Fibroblast of skin of scalp (primary cell): ENCODE measurements at regions not wholly inside any gene's neighbourhood (a gene's known extent, or its start where the extent isn't known, plus 50 kb on each side); places are given as distances from the start of the nearest gene placed in this dataset.

Experiments
- DNase-seq: peaks from one replicate; pipeline ENCODE4 v3.0.0-alpha.2; 2013

DNA sequence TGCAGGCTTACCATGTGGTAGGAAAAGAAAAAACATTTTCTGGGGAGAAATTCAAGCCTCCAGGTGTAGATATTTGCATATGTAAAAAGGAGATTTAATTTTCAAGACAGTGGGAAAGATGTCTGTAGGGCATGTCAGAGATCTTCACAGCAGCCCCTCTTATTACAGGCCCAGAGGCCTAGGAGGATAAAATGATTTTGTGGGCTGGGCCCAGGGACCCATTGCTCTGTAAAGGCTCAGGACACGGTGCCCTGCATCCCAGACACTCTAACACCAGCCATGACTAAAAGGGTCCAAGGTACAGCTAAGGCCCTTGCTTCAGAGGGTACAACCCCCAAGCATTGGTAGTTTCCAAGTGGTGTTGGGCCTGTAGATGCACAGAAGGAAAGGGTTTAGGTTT is 680.1 kb downstream of the IGSF11 start:
- no peak for DNase-seq

DNA sequence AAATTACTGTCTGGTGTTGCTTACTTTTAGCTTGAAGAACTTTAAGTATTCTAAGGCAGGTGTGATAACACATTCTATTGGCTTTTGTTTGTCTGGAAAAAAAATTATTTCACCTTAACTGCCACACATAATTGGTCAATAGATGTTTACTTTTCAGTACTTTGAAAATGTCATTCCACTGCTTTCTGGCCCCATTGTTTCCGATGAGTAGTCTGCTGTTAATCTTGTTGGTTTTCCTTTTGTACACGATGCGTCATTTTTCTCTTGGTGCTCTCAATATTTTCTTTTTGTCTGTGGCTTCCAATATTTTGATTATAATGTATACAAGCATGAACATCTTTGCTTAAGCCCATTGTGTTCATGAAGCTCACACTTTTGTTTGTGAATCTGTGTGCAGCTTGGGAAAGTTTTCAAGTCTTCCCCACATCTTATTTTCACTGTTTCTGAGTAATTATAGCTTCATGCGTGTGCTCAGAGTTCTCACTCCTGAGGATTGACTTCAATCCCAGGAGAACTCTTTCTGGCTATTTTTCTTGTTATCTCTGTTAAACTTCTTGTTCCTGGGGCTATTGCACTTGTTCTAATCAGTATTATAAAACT is 664.7 kb downstream of the IGSF11 start:
- DNase-seq = no peak

DNA sequence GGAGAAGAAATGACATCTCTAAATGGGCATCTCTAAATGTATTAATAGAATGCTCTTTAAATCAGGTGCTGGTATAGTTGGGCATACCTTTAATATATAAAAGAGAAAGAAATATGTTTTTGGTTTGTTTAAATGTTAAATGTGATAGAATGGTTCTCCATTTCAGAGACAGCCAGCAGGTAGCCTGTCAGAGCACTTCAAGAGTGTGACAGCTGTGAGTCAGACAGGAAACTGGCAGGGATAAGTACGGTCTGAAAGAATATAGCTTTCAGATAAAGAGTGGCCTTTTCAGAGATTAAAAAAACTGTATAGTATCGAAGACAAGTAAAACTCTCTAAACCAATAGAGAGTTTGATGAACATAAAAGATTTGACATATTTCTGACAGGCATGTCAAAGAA is 654.1 kb downstream of the IGSF11 start:
- DNase-seq = no peak

DNA sequence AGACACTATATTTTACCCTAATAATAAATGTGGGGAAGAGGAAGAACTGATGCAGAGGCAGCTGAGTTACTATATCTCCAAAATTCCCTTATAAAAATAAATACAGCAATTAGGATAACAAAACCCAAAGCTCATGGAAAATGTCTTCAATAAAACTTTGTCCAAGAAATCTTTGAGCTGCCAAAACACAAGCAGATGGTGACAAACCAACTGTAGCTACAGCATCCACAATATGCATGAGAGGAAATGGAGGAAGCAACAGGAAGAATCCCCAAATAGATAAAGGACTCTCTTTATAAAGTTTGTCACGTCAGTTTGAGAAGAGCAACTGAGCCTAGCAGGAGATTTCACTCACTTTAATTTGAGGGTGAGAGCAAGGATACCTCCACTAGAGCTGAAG is 638.2 kb downstream of the IGSF11 start:
- DNase-seq = no peak

DNA sequence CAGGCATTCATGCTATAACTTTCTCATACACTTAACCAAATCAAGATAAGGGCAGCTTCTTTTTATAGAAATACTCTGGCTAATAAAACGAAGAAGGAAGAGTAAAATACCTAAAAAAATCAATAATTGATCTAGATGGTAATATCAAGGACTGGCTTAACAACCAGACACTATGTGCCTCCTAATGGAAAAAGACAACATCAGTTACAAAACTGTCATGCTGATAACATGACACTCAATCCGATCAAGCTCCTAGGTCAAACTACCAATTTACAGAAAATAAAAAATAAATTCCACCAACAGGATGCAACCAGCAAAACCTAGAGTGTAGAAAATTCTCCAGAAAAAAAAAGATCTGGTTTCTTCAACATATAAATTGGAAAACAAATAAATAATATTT is 634.6 kb downstream of the IGSF11 start:
- DNase-seq = no peak

DNA sequence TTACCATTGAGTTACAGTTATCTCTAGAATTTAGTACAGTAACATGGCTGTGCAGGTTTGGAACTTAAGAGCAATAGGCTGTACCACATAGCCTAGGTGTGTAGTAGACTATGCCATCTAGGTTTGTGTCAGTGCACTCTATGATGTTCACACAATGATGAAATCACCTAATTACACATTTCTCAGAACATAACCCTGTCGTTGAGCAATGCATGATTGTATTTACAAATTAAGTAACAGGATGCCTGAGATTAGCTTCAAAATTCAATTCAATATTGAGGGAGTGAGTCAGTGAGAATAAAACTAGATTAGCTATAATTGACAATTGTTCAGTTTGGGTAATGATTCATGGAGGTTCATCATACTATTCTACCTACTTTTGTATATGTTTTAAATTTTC is 633.8 kb downstream of the IGSF11 start:
- DNase-seq = no peak

DNA sequence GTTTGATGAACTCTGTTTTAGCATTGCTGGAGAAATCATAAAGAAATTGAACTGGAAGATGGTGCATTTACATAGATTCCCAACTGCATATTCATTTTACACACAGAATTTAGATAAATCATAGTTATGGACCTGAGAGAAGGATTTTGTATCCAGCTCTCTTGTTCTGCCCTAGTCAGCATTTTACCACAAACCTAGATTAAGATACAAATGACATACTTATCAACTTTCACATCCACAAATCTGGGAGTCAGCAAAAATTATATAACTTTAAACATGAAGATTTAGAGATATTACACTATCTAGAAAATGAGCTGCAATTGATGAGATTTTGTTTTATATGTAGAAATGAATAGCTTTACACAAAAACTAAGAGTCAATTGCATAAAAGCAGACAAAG is 632.8 kb downstream of the IGSF11 start:
- no peak for DNase-seq

DNA sequence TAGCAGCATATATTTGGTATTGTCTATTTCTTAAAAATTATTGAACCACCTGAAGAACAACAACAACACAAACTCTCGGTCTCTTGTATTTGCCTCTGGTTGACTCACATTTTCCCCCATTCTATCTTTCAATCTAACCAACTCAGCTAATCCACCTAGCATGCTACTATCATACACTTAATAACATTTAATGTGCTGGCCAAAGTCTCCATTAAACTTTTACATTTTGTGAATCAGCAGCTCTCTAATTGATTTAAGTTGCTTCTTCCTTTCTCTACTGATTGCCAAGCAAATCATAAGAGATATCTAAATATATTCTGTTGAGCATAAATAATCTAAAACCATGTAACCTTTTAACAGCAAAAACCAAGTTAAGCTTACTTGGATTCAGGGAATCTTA is 631.7 kb downstream of the IGSF11 start:
- DNase-seq = no peak

DNA sequence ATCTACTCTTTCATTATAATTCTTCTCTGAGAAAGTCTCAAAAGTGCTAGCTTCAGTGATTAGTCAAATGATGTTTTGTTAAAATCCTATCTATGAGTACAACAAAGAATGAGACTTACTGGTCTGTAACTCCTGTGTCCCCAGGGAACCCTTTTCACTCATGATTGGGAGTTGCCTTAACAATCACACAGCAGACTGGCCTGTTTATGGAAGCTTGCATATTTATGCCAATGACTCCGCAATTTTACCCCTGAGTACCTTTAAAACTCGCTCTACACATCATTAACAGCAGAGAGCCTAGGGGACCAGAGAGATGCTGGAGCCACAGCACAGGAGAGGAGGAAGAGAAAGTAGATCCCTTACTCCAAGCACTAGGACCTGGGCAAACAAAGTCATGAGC is 628.1 kb downstream of the IGSF11 start:
- DNase-seq = no peak

DNA sequence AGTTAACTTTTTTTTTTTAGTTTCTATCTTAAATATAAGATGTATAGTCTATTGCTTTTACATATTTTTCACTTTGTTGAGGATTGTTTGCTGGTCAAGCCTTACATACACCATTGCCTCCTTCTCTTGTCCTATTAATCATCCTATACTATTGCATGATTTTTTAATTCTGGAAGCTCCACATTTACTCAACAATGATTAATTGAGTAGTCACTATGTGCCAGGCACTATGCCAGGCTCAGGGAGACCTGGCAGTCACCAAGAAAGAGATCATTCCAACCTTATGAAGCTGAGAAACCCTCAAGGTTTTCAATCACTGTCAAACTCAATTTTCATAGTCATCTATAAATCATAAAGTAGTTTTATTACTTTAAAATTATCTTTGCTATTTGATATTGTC is 626.2 kb downstream of the IGSF11 start:
- DNase-seq = no peak

DNA sequence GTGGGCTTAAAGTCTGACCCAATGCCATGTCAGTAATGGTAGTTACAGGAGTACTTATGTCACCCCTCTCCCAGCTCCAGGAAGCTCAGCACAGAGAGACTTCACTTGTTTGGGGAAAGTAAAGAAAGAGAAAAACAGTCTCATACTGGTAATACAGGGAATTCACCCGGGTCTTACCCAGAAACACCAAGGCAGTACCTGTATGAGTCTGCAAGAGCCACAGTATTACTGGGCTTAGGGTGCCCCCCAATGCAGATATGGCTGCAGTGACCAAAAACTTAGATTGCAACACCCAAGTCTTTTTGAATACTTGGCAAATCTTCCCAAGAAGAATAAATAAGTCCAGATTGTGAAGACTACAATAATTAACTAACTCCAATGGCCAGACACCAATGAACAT is 622.1 kb downstream of the IGSF11 start:
- no peak for DNase-seq

DNA sequence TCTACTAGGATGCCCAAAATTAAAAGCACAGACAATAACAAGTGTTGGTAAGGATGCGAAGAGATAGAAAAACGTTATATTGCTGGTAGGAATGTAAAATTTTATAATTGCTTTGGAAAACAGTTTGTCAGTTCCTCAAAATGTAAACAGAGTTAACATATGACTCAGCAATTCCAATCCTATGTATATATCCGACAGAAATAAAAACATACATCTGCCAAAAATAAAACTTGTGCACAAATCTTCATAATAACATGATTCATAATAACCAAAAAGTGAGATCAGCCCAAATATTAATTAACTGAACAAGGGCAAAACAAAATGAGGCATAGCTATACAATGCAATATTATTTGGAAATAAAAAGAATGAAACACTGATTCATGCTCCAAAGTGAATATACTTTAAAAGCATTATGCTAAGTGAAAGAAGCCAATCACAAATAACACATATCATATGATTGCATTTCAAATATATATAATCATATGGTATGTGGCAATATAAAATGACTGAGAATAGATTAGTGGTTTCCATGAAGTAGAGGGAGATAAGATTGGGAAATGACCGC is 609.3 kb downstream of the IGSF11 start:
- no peak for DNase-seq

DNA sequence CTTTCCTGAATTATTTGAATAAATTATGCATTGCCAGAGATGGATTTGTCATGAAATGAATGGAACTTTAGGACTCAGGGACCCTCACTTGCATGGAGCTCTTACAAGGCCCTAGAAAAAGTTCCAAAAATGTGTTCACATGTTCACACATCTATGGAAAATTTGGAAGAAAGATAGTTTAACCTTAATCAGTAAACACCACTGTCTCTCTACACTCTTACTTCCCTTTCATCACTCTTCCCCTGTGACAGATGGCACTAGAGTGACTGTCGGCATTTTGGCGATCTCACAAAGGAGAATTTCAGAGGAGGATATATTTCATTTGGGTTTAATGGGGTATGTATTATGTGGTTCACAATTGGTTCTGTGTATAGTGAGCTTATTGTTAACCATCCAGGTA is 600.8 kb downstream of the IGSF11 start:
- no peak for DNase-seq

DNA sequence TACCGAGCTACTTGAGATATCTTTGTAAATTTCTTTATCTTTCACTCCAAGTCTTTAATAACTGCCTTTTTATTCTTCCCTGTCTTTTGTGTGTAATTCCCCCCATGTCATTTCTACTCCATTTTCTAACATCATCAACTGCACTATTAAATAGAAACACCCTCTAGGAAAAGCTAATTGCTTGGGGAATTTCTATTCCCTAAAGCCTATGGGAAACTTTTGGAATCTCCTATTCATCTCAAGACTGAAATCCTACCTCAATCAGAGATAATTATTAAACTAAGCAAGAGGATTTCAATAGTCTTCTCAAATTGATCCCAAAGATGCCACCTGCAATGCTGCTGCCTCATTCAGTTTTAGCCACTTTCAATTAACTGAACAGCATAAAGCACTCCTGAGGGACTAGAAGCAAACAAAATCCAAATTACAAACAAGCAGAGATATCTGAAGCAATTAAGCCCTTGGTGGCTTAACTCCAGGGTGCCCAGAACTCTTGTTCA is 598.7 kb downstream of the IGSF11 start:
- no peak for DNase-seq

DNA sequence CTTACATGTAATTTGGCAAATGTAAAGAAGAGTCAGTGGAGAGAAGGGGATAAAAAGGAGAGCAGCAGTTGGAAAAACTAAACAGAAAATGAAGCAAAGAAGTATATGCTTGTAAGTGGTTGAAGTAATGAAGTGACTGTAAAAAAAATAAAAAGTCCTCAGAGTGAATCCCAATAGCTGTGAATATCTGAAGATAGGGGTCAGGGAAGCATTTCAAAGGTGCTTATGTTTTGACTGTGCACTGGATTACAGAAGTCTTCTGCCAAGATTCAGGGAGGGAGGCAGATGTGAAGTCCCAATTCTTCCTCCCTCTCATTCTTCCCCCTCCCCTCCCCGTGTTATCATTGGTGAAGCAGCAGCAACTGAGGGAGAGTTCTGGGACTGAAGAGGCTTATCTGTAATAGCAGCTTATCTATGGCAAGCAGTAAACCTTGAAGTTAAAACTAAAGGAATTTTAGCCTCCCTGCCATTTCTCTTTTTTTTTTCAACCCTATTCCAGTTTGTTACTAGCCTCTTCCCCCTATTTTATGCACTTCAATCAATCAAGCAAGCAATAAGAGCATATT is 597.9 kb downstream of the IGSF11 start:
- no peak for DNase-seq

DNA sequence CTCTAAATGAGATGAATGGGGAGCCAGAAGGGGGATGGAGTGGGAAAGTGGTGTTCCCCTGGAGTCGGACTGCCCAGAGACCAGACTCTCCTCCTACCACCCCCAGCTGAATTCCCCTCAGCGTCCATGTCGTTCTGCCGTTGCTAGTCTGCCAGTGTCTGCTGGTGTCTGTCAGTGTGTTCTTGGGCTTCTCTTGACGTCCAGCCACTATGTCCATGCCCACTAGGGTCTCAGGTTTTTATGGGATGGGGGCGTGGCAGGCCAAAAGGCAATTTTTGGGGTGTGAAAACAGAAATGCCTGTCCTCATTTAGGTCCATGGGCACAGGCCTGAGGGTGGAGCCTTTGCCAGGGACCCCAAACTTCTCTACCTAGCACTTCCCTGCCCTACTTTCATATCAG is 589.6 kb downstream of the IGSF11 start:
- no peak for DNase-seq

DNA sequence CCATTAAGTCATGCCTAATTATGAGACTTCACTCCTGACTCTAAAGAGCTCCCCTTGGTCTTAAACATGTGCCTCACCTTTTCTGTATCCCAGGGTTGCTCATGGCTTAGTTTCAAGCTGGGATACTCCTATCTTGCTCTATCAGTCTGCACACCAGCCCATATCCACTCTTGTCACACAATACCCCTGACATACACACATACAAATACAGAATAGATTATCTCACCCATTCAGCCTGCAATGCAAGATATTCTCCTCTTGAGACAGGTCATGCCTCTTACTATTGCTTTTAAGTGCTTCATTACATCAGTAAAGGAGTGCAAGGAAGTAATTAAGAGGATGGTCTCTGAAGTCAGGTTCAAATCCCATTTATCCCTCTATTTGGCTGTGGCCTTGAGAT is 587.3 kb downstream of the IGSF11 start:
- DNase-seq = no peak

DNA sequence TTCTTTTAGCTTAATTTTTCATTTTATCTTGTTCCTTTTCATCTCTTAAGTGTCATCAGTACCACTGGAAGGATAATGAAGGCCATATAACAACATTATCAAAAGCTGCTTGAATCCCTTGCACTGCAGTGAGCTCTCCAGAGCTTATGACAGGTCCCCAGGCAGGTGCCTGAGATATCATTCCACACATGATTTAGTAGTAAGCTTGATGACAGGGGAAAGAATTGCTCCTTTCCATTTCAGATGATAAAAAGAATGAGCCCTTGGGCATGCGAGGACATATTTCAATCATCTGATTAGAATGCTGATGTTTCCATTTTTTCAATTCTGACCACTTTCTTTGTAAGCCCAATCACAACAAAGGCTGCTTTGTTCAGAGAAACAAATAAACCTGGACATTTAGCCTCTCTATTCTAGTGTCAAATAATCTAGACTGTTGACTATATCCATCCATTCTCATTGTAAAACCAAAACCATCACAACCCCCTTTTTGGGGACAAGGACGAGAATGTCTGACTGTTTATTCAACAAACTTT is 567.8 kb downstream of the IGSF11 start:
- no peak for DNase-seq

DNA sequence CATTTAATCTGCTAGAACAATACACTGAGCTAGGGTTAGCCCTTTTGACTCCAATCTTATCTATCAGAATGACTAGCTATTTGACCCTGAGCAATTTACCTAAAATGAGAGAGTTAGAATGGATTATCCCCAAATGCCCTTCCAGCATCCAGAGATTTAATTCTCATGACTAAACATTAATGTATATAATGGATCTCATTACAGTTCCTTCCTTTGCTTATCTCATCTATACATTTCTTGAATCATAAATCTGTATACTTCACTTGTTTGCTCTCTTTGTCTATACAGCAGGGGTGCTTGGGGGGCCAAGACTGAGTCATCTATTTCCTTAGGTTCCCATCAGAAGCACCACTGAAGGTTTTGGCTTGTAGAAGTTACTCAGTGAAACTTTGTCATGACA is 565.8 kb downstream of the IGSF11 start:
- DNase-seq = no peak

DNA sequence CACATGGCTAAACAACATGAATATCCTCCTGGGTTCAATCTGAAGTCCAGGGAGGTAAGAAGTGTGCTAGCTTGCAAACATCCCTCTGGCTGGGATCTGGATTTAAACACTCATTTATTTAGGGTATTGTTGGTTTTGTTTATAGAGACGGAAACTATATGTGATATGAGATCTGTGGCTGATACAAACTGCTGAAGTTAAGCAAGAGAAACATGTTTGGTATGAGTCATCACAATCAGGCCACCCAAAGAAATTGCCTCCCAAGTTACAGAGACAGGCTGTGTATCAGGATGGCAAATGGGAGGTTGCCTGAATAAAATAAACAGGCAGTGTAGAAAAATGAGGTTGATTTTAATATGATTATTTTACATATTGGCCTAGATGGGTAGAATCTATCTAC is 562.1 kb downstream of the IGSF11 start:
- DNase-seq = no peak

DNA sequence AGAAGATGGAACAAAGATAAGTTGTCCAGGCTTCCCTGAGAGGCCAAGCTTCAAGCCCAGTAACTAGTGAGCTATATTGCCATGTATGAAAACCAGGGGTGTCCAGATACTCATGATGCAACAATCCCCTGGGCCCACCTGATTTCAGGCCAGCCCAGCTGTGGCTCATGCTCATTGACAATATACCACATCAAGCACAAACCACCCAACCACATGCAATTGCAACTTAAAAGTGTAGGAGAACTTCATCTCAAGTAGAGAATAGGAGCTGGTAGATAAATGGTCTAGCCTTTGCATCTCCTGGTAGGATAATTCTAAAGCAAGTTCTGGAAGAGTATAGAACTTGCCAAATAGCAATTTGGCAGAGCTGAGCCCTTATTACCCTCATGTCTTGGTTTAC is 561.3 kb downstream of the IGSF11 start:
- DNase-seq = no peak

DNA sequence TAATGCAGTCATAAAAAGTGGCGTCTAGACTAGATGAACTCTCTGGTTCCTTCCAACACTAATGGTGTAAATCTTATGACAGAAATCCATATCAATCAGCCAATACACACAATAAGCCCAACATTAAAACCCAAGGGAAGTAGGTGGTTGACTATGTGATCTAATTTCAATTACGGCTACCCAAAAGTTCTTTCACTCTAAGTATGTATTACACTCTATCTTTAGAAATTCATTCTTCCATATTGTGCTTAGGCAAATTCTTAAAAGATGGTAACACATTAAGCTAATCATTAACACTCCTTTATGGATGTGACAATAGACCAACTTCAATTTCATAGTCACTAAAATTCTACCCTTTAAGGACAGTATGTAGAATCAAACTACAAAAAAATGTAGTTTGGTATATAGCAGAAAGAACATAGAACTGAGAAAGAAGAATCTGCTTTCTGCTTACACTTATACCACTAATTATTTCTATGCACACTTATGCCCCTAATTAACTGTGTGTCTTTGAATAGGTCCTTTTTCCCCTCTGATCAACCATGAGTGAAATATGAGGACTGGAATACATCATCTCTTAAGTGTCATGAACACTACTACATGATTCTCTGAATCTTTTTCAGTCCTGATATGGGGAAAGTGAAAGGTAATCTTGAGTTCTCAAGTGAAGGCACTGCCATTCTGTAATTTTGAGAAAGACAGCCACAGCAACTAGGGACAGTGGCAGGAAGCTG is 557.6 kb downstream of the IGSF11 start:
- DNase-seq = no peak

DNA sequence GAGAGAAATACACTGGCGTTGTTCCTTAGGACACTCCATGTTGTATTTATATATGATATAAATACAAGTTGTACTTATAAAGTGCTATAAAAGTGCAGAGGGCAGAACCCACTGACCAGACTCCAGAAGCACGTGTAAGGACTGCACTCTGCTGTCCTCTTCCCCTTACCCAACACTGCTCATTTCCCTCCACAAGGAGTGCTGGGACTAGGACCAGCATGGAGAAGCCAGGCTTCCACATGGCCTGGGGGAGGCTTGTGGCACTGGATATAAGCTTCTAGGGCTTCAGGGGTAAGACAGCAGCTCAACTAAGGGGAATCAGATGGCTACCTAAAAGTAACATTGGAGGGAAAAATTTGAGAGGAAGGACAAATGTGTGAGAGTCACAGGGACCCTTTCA is 556.9 kb downstream of the IGSF11 start:
- DNase-seq = no peak
